RWPE2 (cell line): ENCODE measurements at regions not wholly inside any gene's neighbourhood (a gene's known extent, or its start where the extent isn't known, plus 50 kb on each side); places are given as distances from the start of the nearest gene placed in this dataset.

Source experiments
- ATAC-seq: fragments of 200-7000 bp; cut with Tn5 transposase; 3 replicates; pipeline ENCODE4 v1.9.1; 2021; ENCODE audit warnings: low read depth
- DNase-seq: peaks from one replicate; pipeline ENCODE4 v3.0.0-alpha.2; 2020; ENCODE audit warnings: low spot score
- H3K27ac ChIP-seq: fragments of 450-650 bp; 2 replicates; pipeline ENCODE4 v1.5.1; 2017; ENCODE audit warnings: mild to moderate bottlenecking; ENCODE audit not compliant: poor library complexity, severe bottlenecking
- H3K27me3 ChIP-seq: fragments of 250-450 bp; sonication (Bioruptor Pico); 2 replicates; pipeline ENCODE4 v1.5.1; 2021; ENCODE audit warnings: mild to moderate bottlenecking, moderate library complexity; ENCODE audit not compliant: insufficient read depth, poor library complexity, severe bottlenecking
- H3K36me3 ChIP-seq: fragments of 250-450 bp; sonication (Bioruptor Pico); 2 replicates; pipeline ENCODE4 v1.5.1; 2020; ENCODE audit warnings: low read depth, mild to moderate bottlenecking, moderate library complexity
- H3K4me1 ChIP-seq: fragments of 250-450 bp; sonication (Bioruptor Pico); 2 replicates; pipeline ENCODE4 v1.5.1; 2021; ENCODE audit warnings: mild to moderate bottlenecking, moderate library complexity; ENCODE audit not compliant: insufficient read depth, poor library complexity, severe bottlenecking
- H3K4me3 ChIP-seq: fragments of 250-450 bp; sonication (Bioruptor Pico); 2 replicates; pipeline ENCODE4 v1.5.1; 2021; ENCODE audit warnings: mild to moderate bottlenecking, moderate library complexity; ENCODE audit not compliant: severe bottlenecking
- H3K9me3 ChIP-seq: fragments of 250-450 bp; sonication (Bioruptor Pico); 2 replicates; pipeline ENCODE4 v1.5.1; 2021; ENCODE audit warnings: mild to moderate bottlenecking, moderate library complexity; ENCODE audit not compliant: severe bottlenecking
- CTCF ChIP-seq: fragments of 450-650 bp; IDR thresholded peaks from one replicate; pipeline ENCODE4 v1.5.1; 2017; ENCODE audit warnings: mild to moderate bottlenecking, moderate library complexity; ENCODE audit not compliant: poor library complexity, severe bottlenecking

- no peak for TF ChIP-seq CTCF
- Histone ChIP-seq H3K36me3 (no peaks in the 10 kb centered on the region), H3K4me1 (no peaks in the 10 kb centered on the region), H3K4me3 (no peak overlapping the region), H3K27ac (no peak overlapping the region), H3K27me3 (no peaks in the 10 kb centered on the region), H3K9me3 (no peaks in the 10 kb centered on the region)
- ATAC-seq, result no peak
- no peak for DNase-seq
Observed at GRCh38 chr3:34724916-34725499, 914.3 kb upstream of the ARPP21 start.

- Histone ChIP-seq H3K4me3 (no peak overlapping the region), H3K36me3 (no peaks in the 10 kb centered on the region), H3K27me3 (no peaks in the 10 kb centered on the region), H3K4me1 (no peaks in the 10 kb centered on the region), H3K9me3 (no peaks in the 10 kb centered on the region), H3K27ac (no peak overlapping the region)
- TF ChIP-seq CTCF, result no peak
- DNase-seq, result no peak
- no peak for ATAC-seq
Observed at GRCh38 chr3:34725774-34726173, 913.6 kb upstream of the ARPP21 start.

GRCh38 chr3:34727700-34728099 lies 911.6 kb upstream of the ARPP21 start:
- no peak for TF ChIP-seq CTCF

GRCh38 chr3:34742151-34742550 lies 897.2 kb upstream of the ARPP21 start:
- no peaks in the 10 kb centered on the region for H3K9me3 ChIP-seq
- H3K27me3 ChIP-seq, result no peaks in the 10 kb centered on the region
- no peak overlapping the region for H3K27ac ChIP-seq
- ATAC-seq (no peak), DNase-seq (no peak)
- H3K4me3 ChIP-seq, result no peak overlapping the region
- H3K4me1 ChIP-seq, result no peaks in the 10 kb centered on the region
- no peak for TF ChIP-seq CTCF
- H3K36me3 ChIP-seq, result no peaks in the 10 kb centered on the region

More at GRCh38 chr3:34727700-34728099, 911.6 kb upstream of the ARPP21 start:
- H3K4me1 ChIP-seq, result no peaks in the 10 kb centered on the region
- H3K36me3 ChIP-seq, result no peaks in the 10 kb centered on the region
- H3K27ac ChIP-seq, result no peak overlapping the region
- ATAC-seq (no peak), DNase-seq (no peak)
- H3K27me3 ChIP-seq, result no peaks in the 10 kb centered on the region
- no peaks in the 10 kb centered on the region for H3K9me3 ChIP-seq
- no peak overlapping the region for H3K4me3 ChIP-seq

GRCh38 chr3:34758630-34759261 lies 880.6 kb upstream of the ARPP21 start:
- no peak overlapping the region for H3K27ac ChIP-seq

More at GRCh38 chr3:34758630-34759261, 880.6 kb upstream of the ARPP21 start:
- Histone ChIP-seq H3K27me3 (no peaks in the 10 kb centered on the region), H3K4me3 (no peak overlapping the region), H3K36me3 (no peaks in the 10 kb centered on the region), H3K9me3 (no peaks in the 10 kb centered on the region), H3K4me1 (no peaks in the 10 kb centered on the region)
- no peak for TF ChIP-seq CTCF
- DNase-seq (no peak), ATAC-seq (no peak)
